Testis (tissue), 2 donors: ENCODE measurements at regions not wholly inside any gene's neighbourhood (a gene's known extent, or its start where the extent isn't known, plus 50 kb on each side); places are given as distances from the start of the nearest gene placed in this dataset.
A peak's percentile ranks its signal among the peaks of the same experiment; 100 is the strongest.

Experiments
- DNase-seq: peaks from one replicate; pipeline ENCODE4 v3.0.0-alpha.2; 2019
- H3K27ac ChIP-seq, 2 donors: fragments of 200-600 bp; sonication (generic); one replicate each; pipeline ENCODE4 v1.5.1; 2019
- H3K27me3 ChIP-seq: fragments of 200-600 bp; sonication (generic); one replicate; pipeline ENCODE4 v1.5.1; 2019
- H3K36me3 ChIP-seq: fragments of 200-600 bp; sonication (generic); one replicate; pipeline ENCODE4 v1.5.1; 2017; ENCODE audit warnings: low read depth; ENCODE audit errors: missing control alignments
- H3K4me1 ChIP-seq: fragments of 200-600 bp; sonication (generic); one replicate; pipeline ENCODE4 v1.5.1; 2019
- H3K4me3 ChIP-seq, 2 donors: fragments of 200-600 bp; sonication (generic); one replicate each; pipeline ENCODE4 v1.5.1; 2017 to 2019
- H3K9me3 ChIP-seq: fragments of 200-600 bp; sonication (generic); one replicate; pipeline ENCODE4 v1.5.1; 2017
- CTCF ChIP-seq, 3 experiments: fragments of 450-650 bp in 2 of 3; fragments of 200-600 bp in 1 of 3; sonication (generic) in 1 of 3; IDR thresholded peaks; one replicate each; pipeline ENCODE4 v1.5.1; 2016 to 2019; ENCODE audit warnings: antibody characterized with exemption in 3 of 3, mild to moderate bottlenecking in 2 of 3, moderate library complexity in 1 of 3
- POLR2A ChIP-seq: fragments of 450-650 bp; IDR thresholded peaks from one replicate; pipeline ENCODE4 v1.6.1; 2017; ENCODE audit warnings: antibody characterized with exemption, mild to moderate bottlenecking, moderate library complexity
- WGBS, 2 donors: methylation state at CpG; one replicate each; pipeline ENCODE4 v1.1.5; 2018; 5-methylcytosine and 5-hydroxymethylcytosine counted together
- intact Hi-C: fragments of 100-400 bp; cut with DNase I; formaldehyde crosslinking; loops from one replicate; pipeline ENCODE4 v1.15.1; 2023; ENCODE audit warnings: low total_unique reads

- no peak for DNase-seq
- Histone ChIP-seq H3K36me3 (no peaks in the 10 kb centered on the region), H3K27ac (peak overlapping the region in 1 of 2 donors; percentile 23), H3K4me1 (no peaks in the 10 kb centered on the region), H3K9me3 (no peaks in the 10 kb centered on the region), H3K4me3 (no peak overlapping the region), H3K27me3 (no peaks in the 10 kb centered on the region)
- no peak for TF ChIP-seq POLR2A
- no peak for TF ChIP-seq CTCF (IDR thresholded peaks at IDR 0.05)
- intact Hi-C loops = no loop called here
- WGBS, 2 donors = 86 to 93% methylated on average over 1 of the region's 1 CpG
Observed at GRCh38 chr6:22878706-22879105, 309.3 kb downstream of the HDGFL1 start.

- WGBS, 2 donors = 45 to 52% methylated on average over 3 of the region's 3 CpGs
- H3K27me3 ChIP-seq = no peaks in the 10 kb centered on the region
- intact Hi-C loops = no loop called here
- H3K9me3 ChIP-seq = no peaks in the 10 kb centered on the region
- no peaks in the 10 kb centered on the region for H3K36me3 ChIP-seq
- no peak for DNase-seq
- H3K4me1 ChIP-seq = no peaks in the 10 kb centered on the region
- TF ChIP-seq POLR2A (no peak), CTCF (IDR thresholded peaks at IDR 0.05) (no peak)
- H3K4me3 ChIP-seq = no peak overlapping the region
- H3K27ac ChIP-seq = no peak overlapping the region
Observed at GRCh38 chr6:22880686-22881433, 311.5 kb downstream of the HDGFL1 start.

- no peaks in the 10 kb centered on the region for H3K9me3 ChIP-seq
- 91 to 93% methylated on average over 2 of the region's 2 CpGs for WGBS, 2 donors
- no peak overlapping the region for H3K4me3 ChIP-seq
- no peaks in the 10 kb centered on the region for H3K36me3 ChIP-seq
- intact Hi-C loops = no loop called here
- TF ChIP-seq CTCF (IDR thresholded peaks at IDR 0.05) (no peak), POLR2A (no peak)
- H3K4me1 ChIP-seq = no peaks in the 10 kb centered on the region
- no peak for DNase-seq
- no peaks in the 10 kb centered on the region for H3K27me3 ChIP-seq
- no peak overlapping the region for H3K27ac ChIP-seq
Observed at GRCh38 chr6:22882581-22882980, 313.2 kb downstream of the HDGFL1 start.

- H3K27ac ChIP-seq = no peak overlapping the region
- no peak for TF ChIP-seq CTCF (IDR thresholded peaks at IDR 0.05)
- TF ChIP-seq POLR2A = no peak
- H3K27me3 ChIP-seq = no peaks in the 10 kb centered on the region
- DNase-seq = no peak
- 77 to 82% methylated on average over 7 of the region's 7 CpGs for WGBS, 2 donors
- H3K4me1 ChIP-seq = no peaks in the 10 kb centered on the region
- no peak overlapping the region for H3K4me3 ChIP-seq
- no peaks in the 10 kb centered on the region for H3K36me3 ChIP-seq
- no peaks in the 10 kb centered on the region for H3K9me3 ChIP-seq
- intact Hi-C loops = no loop called here
Observed at GRCh38 chr6:22883061-22883717, 313.8 kb downstream of the HDGFL1 start.

- TF ChIP-seq POLR2A = no peak
- TF ChIP-seq CTCF (IDR thresholded peaks at IDR 0.05) = no peak
- no peaks in the 10 kb centered on the region for H3K4me1 ChIP-seq
- H3K4me3 ChIP-seq = no peak overlapping the region
- H3K9me3 ChIP-seq = no peaks in the 10 kb centered on the region
- H3K27me3 ChIP-seq = no peaks in the 10 kb centered on the region
- no peak for DNase-seq
- WGBS, 2 donors = 67 to 78% methylated on average over 6 of the region's 6 CpGs
- H3K27ac ChIP-seq = no peak overlapping the region
- intact Hi-C loops = no loop called here
- no peaks in the 10 kb centered on the region for H3K36me3 ChIP-seq
Observed at GRCh38 chr6:22884456-22884855, 315.1 kb downstream of the HDGFL1 start.
